Left hindlimb (tissue), 1 donor: ENCODE measurements at regions not wholly inside any gene's neighbourhood (a gene's known extent, or its start where the extent isn't known, plus 50 kb on each side); places are given as distances from the start of the nearest gene placed in this dataset.

Source experiments
- DNase-seq: peaks from one replicate; pipeline ENCODE4 v3.0.0-alpha.2; 2018

- DNase-seq, result no peak
These were observed 733.7 kb upstream of the IGFBP3 start for GRCh38 chr7:46654546-46655443.

GRCh38 chr7:46653848-46654247 lies 732.8 kb upstream of the IGFBP3 start:
- DNase-seq, result no peak

GRCh38 chr7:46652317-46652716 lies 731.2 kb upstream of the IGFBP3 start:
- no peak for DNase-seq

- DNase-seq, result no peak
These were observed 730.6 kb upstream of the IGFBP3 start for GRCh38 chr7:46651561-46652088.

- no peak for DNase-seq
These were observed 730.0 kb upstream of the IGFBP3 start for GRCh38 chr7:46651070-46651469.

GRCh38 chr7:46649876-46650275 lies 728.8 kb upstream of the IGFBP3 start:
- DNase-seq, result no peak

- no peak for DNase-seq
These were observed 717.0 kb upstream of the IGFBP3 start for GRCh38 chr7:46637793-46638735.

- no peak for DNase-seq
These were observed 715.0 kb upstream of the IGFBP3 start for GRCh38 chr7:46636022-46636421.

- DNase-seq, result no peak
These were observed 712.7 kb upstream of the IGFBP3 start for GRCh38 chr7:46633630-46634240.

- DNase-seq, result no peak
These were observed 712.1 kb upstream of the IGFBP3 start for GRCh38 chr7:46633200-46633599.

- DNase-seq, result peak; percentile 38
These were observed 709.0 kb upstream of the IGFBP3 start for GRCh38 chr7:46630031-46630430.

GRCh38 chr7:46628389-46628788 lies 707.3 kb upstream of the IGFBP3 start:
- no peak for DNase-seq

GRCh38 chr7:46626691-46627310 lies 705.7 kb upstream of the IGFBP3 start:
- DNase-seq, result no peak

GRCh38 chr7:46626261-46626660 lies 705.2 kb upstream of the IGFBP3 start:
- DNase-seq, result no peak

GRCh38 chr7:46625032-46625431 lies 704.0 kb upstream of the IGFBP3 start:
- no peak for DNase-seq

GRCh38 chr7:46622251-46622650 lies 701.2 kb upstream of the IGFBP3 start:
- DNase-seq, result no peak

GRCh38 chr7:46619723-46620310 lies 698.7 kb upstream of the IGFBP3 start:
- DNase-seq, result no peak

- no peak for DNase-seq
These were observed 695.6 kb upstream of the IGFBP3 start for GRCh38 chr7:46616636-46617035.

- no peak for DNase-seq
These were observed 692.5 kb upstream of the IGFBP3 start for GRCh38 chr7:46613551-46613950.

- DNase-seq, result no peak
These were observed 692.0 kb upstream of the IGFBP3 start for GRCh38 chr7:46613116-46613515.

- no peak for DNase-seq
These were observed 690.4 kb upstream of the IGFBP3 start for GRCh38 chr7:46611508-46611907.

- no peak for DNase-seq
These were observed 689.7 kb upstream of the IGFBP3 start for GRCh38 chr7:46610746-46611145.
